ENCODE measurements at regions not wholly inside any gene's neighbourhood (a gene's known extent, or its start where the extent isn't known, plus 50 kb on each side); places are given as distances from the start of the nearest gene placed in this dataset.

GRCh38 chr14:30045720-30046119 lies 118.1 kb upstream of the PRKD1 start:
- no peak for TF ChIP-seq CTCF (conservative IDR thresholded peaks at IDR 0.05; ENCODE audit: low read depth, low read length)
- TF ChIP-seq EZH2 (IDR thresholded peaks at IDR 0.05; ENCODE audit: borderline replicate concordance, low read depth, low read length, poor library complexity, severe bottlenecking) = no peak
